SK-N-SH treated with all-trans-retinoic acid at 6 μM for 48 hours (cell line): ENCODE measurements at regions not wholly inside any gene's neighbourhood (a gene's known extent, or its start where the extent isn't known, plus 50 kb on each side); places are given as distances from the start of the nearest gene placed in this dataset.

Experiments used
- ATAC-seq: fragments of 200-7000 bp; cut with Tn5 transposase; 3 replicates; pipeline ENCODE4 v1.9.1; 2020; ENCODE audit warnings: mild to moderate bottlenecking, moderate library complexity
- ARNTL ChIP-seq: fragments of 450-650 bp; formaldehyde crosslinking; IDR thresholded peaks from 2 replicates; pipeline ENCODE4 v1.5.0; 2020; ENCODE audit warnings: low read depth, mild to moderate bottlenecking, moderate library complexity, borderline replicate concordance
- BACH2 ChIP-seq: fragments of 250-450 bp; sonication (Bioruptor Pico); IDR thresholded peaks from 2 replicates; pipeline ENCODE4 v1.9.0; 2021; ENCODE audit warnings: mild to moderate bottlenecking, borderline replicate concordance
- CSDC2 ChIP-seq: fragments of 250-450 bp; sonication (Bioruptor Pico); IDR thresholded peaks from 2 replicates; pipeline ENCODE4 v1.5.0; 2020; ENCODE audit warnings: mild to moderate bottlenecking, moderate library complexity
- ESRRG ChIP-seq: fragments of 250-450 bp; sonication (Bioruptor Pico); IDR thresholded peaks from 2 replicates; pipeline ENCODE4 v1.6.1; 2021; ENCODE audit warnings: mild to moderate bottlenecking
- GLIS3 ChIP-seq: fragments of 250-450 bp; sonication (Bioruptor Pico); IDR thresholded peaks from 2 replicates; pipeline ENCODE4 v1.5.0; 2020; ENCODE audit warnings: mild to moderate bottlenecking, moderate library complexity
- ISL1 ChIP-seq: fragments of 250-450 bp; sonication (Bioruptor Pico); IDR thresholded peaks from 2 replicates; pipeline ENCODE4 v2.1.2; 2022; ENCODE audit warnings: mild to moderate bottlenecking, moderate library complexity
- OSR1 ChIP-seq: fragments of 250-450 bp; sonication (Bioruptor Pico); IDR thresholded peaks from 2 replicates; pipeline ENCODE4 v1.8.0; 2022; ENCODE audit warnings: moderate library complexity, mild to moderate bottlenecking, inconsistent platforms
- PPARA ChIP-seq: fragments of 250-450 bp; sonication (Bioruptor Pico); IDR thresholded peaks from 2 replicates; pipeline ENCODE4 v1.5.0; 2020; ENCODE audit warnings: mild to moderate bottlenecking, borderline replicate concordance
- RARB ChIP-seq: fragments of 250-450 bp; sonication (Bioruptor Pico); IDR thresholded peaks from 2 replicates; pipeline ENCODE4 v1.8.0; 2021; ENCODE audit warnings: mild to moderate bottlenecking, moderate library complexity
- SNAI2 ChIP-seq: fragments of 250-450 bp; sonication (Bioruptor Pico); IDR thresholded peaks from 2 replicates; pipeline ENCODE4 v1.5.0; 2020; ENCODE audit warnings: mild to moderate bottlenecking, moderate library complexity
- TCF4 ChIP-seq: fragments of 250-450 bp; sonication (Bioruptor Pico); IDR thresholded peaks from 2 replicates; pipeline ENCODE4 v1.8.0; 2021; ENCODE audit warnings: mild to moderate bottlenecking, moderate library complexity, borderline replicate concordance
- TOX ChIP-seq: fragments of 250-450 bp; sonication (Bioruptor Pico); IDR thresholded peaks from 2 replicates; pipeline ENCODE4 v1.8.0; 2021; ENCODE audit warnings: mild to moderate bottlenecking, moderate library complexity, borderline replicate concordance
- ZFP3 ChIP-seq: fragments of 250-450 bp; sonication (Bioruptor Pico); IDR thresholded peaks from 2 replicates; pipeline ENCODE4 v1.5.0; 2020; ENCODE audit warnings: mild to moderate bottlenecking, moderate library complexity
- ZFP30 ChIP-seq: fragments of 450-650 bp; formaldehyde crosslinking; IDR thresholded peaks from 2 replicates; pipeline ENCODE4 v1.5.0; 2022; ENCODE audit warnings: mild to moderate bottlenecking, moderate library complexity
- ZNF565 ChIP-seq: fragments of 450-650 bp; formaldehyde crosslinking; conservative IDR thresholded peaks from 2 replicates; pipeline ENCODE4 v1.5.0; 2020; ENCODE audit warnings: low read depth, mild to moderate bottlenecking, moderate library complexity
- ZNF70 ChIP-seq: fragments of 450-650 bp; formaldehyde crosslinking; IDR thresholded peaks from 2 replicates; pipeline ENCODE4 v1.5.0; 2020; ENCODE audit warnings: mild to moderate bottlenecking, moderate library complexity
- ZNF8 ChIP-seq: fragments of 450-650 bp; formaldehyde crosslinking; IDR thresholded peaks from 2 replicates; pipeline ENCODE4 v1.5.0; 2020; ENCODE audit warnings: mild to moderate bottlenecking, moderate library complexity
- TF ChIP-seq, protein P1 (sequence below): fragments of 250-450 bp; sonication (Bioruptor Pico); IDR thresholded peaks from 2 replicates; pipeline ENCODE4 v1.8.0; 2021; ENCODE audit warnings: low read depth, mild to moderate bottlenecking, moderate library complexity, borderline replicate concordance
- TF ChIP-seq, protein P2 (sequence below): fragments of 250-450 bp; sonication (Bioruptor Pico); IDR thresholded peaks from 2 replicates; pipeline ENCODE4 v1.5.0; 2020; ENCODE audit warnings: mild to moderate bottlenecking, moderate library complexity
- TF ChIP-seq, protein P3 (sequence below): fragments of 250-450 bp; sonication (Bioruptor Pico); IDR thresholded peaks from 2 replicates; pipeline ENCODE4 v1.5.1; 2021; ENCODE audit warnings: mild to moderate bottlenecking, moderate library complexity
- TF ChIP-seq, protein P4 (sequence below): fragments of 250-450 bp; sonication (Bioruptor Pico); IDR thresholded peaks from 2 replicates; pipeline ENCODE4 v1.5.1; 2020; ENCODE audit warnings: low read depth, mild to moderate bottlenecking, moderate library complexity
- TF ChIP-seq, protein P5 (sequence below): fragments of 250-450 bp; sonication (Bioruptor Pico); IDR thresholded peaks from 2 replicates; pipeline ENCODE4 v1.8.0; 2020; ENCODE audit warnings: mild to moderate bottlenecking, moderate library complexity, borderline replicate concordance

DNA sequence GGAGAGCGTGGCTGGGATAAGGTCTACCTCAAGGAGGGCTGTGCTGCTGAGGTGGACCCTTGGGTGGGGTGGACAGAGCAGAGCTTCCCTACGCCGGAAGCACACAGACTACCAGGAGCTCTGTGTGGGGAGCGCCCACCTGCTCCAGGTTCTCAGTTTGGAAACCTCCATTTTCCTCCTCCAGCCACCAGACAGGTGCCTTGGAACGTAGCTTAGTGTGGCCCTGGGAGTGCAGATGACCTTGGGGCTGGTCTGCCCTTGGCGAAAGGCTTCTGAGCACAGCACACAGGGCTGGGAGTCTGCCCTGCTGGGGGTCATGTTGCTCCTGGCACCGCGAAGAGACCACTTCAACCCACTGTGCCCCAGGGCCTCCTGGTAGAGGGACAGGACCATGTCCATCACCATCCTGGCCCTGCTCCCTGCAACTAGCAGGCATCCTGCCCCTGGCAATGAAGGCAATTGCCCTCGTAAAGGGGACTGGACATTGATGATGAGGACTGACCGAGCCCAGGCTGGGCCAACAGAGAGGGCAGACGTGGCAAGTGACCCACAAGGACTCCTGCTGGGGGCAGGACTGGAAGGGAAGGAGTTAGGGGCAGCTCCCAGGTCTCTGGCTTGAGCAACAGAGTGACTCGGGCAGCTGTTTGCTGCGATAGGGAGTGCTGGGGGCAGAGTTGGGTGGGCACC is 214.7 kb downstream of the CYP26B1 start:
- no peak for TF ChIP-seq ISL1
- TF ChIP-seq, protein P1, sequence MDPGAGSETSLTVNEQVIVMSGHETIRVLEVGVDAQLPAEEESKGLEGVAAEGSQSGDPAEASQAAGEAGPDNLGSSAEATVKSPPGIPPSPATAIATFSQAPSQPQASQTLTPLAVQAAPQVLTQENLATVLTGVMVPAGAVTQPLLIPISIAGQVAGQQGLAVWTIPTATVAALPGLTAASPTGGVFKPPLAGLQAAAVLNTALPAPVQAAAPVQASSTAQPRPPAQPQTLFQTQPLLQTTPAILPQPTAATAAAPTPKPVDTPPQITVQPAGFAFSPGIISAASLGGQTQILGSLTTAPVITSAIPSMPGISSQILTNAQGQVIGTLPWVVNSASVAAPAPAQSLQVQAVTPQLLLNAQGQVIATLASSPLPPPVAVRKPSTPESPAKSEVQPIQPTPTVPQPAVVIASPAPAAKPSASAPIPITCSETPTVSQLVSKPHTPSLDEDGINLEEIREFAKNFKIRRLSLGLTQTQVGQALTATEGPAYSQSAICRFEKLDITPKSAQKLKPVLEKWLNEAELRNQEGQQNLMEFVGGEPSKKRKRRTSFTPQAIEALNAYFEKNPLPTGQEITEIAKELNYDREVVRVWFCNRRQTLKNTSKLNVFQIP (CRISPR knock-in tag) = no peak
- no peak for TF ChIP-seq PPARA
- no peak for TF ChIP-seq ARNTL (CRISPR knock-in tag)
- TF ChIP-seq ZFP3 (CRISPR knock-in tag) = no peak
- no peak for TF ChIP-seq SNAI2 (CRISPR knock-in tag)
- TF ChIP-seq ZNF8 (CRISPR knock-in tag) = no peak
- TF ChIP-seq, protein P2, sequence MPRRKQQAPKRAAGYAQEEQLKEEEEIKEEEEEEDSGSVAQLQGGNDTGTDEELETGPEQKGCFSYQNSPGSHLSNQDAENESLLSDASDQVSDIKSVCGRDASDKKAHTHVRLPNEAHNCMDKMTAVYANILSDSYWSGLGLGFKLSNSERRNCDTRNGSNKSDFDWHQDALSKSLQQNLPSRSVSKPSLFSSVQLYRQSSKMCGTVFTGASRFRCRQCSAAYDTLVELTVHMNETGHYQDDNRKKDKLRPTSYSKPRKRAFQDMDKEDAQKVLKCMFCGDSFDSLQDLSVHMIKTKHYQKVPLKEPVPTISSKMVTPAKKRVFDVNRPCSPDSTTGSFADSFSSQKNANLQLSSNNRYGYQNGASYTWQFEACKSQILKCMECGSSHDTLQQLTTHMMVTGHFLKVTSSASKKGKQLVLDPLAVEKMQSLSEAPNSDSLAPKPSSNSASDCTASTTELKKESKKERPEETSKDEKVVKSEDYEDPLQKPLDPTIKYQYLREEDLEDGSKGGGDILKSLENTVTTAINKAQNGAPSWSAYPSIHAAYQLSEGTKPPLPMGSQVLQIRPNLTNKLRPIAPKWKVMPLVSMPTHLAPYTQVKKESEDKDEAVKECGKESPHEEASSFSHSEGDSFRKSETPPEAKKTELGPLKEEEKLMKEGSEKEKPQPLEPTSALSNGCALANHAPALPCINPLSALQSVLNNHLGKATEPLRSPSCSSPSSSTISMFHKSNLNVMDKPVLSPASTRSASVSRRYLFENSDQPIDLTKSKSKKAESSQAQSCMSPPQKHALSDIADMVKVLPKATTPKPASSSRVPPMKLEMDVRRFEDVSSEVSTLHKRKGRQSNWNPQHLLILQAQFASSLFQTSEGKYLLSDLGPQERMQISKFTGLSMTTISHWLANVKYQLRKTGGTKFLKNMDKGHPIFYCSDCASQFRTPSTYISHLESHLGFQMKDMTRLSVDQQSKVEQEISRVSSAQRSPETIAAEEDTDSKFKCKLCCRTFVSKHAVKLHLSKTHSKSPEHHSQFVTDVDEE (CRISPR knock-in tag) = no peak
- no peak for TF ChIP-seq TCF4 (CRISPR knock-in tag)
- ATAC-seq = no peak

DNA sequence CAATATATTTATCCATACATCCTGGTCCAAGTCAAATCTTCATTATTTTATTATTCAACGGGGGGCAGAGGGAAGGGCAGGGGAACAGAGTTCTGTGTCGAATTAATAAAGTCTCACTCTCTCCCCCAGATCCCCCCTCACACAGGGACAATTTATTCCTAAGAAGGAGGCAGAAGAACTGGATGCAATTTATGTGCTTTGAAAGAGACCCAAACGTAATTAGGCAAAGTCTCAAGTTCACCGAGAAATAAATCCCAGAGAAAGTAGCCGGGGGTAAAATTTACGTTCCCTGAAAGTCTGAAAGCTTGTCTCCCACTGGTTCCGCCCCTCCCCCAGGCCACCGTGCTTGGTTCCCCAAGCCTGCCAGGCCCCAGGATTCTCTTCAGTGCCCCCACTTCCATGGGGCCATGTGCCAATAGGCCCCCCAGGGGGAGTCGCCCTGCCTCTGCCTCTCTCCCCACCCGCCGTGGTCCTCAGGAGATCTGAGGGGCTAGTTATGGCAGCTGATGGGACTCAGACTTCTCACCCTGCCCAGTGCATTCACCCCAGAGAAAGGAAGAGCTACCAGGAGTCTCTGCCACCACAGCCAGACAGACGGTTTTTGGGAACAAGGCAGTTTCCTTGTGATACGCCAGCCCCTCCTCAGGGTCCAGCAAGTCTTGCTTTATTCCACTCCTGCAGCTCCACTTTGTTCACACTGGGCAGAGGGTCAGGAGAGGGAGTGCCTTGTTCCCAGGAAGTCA is 215.5 kb downstream of the CYP26B1 start:
- no peak for TF ChIP-seq OSR1
- no peak for TF ChIP-seq ZNF565 (CRISPR knock-in tag)
- no peak for TF ChIP-seq TCF4 (CRISPR knock-in tag)
- TF ChIP-seq, protein P3, sequence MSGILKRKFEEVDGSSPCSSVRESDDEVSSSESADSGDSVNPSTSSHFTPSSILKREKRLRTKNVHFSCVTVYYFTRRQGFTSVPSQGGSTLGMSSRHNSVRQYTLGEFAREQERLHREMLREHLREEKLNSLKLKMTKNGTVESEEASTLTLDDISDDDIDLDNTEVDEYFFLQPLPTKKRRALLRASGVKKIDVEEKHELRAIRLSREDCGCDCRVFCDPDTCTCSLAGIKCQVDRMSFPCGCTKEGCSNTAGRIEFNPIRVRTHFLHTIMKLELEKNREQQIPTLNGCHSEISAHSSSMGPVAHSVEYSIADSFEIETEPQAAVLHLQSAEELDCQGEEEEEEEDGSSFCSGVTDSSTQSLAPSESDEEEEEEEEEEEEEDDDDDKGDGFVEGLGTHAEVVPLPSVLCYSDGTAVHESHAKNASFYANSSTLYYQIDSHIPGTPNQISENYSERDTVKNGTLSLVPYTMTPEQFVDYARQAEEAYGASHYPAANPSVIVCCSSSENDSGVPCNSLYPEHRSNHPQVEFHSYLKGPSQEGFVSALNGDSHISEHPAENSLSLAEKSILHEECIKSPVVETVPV (CRISPR knock-in tag) = no peak
- no peak for TF ChIP-seq ESRRG
- no peak for TF ChIP-seq CSDC2 (CRISPR knock-in tag)
- no peak for TF ChIP-seq ZNF8 (CRISPR knock-in tag)
- TF ChIP-seq ZFP30 (CRISPR knock-in tag) = no peak
- TF ChIP-seq, protein P2 (CRISPR knock-in tag) = no peak
- no peak for TF ChIP-seq ISL1
- no peak for TF ChIP-seq TOX (CRISPR knock-in tag)
- TF ChIP-seq ZFP3 (CRISPR knock-in tag) = no peak
- no peak for TF ChIP-seq BACH2 (CRISPR knock-in tag)
- no peak for TF ChIP-seq PPARA
- no peak for TF ChIP-seq RARB (CRISPR knock-in tag)
- TF ChIP-seq, protein P4, sequence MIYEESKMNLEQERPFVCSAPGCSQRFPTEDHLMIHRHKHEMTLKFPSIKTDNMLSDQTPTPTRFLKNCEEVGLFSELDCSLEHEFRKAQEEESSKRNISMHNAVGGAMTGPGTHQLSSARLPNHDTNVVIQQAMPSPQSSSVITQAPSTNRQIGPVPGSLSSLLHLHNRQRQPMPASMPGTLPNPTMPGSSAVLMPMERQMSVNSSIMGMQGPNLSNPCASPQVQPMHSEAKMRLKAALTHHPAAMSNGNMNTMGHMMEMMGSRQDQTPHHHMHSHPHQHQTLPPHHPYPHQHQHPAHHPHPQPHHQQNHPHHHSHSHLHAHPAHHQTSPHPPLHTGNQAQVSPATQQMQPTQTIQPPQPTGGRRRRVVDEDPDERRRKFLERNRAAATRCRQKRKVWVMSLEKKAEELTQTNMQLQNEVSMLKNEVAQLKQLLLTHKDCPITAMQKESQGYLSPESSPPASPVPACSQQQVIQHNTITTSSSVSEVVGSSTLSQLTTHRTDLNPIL (CRISPR knock-in tag) = no peak
- no peak for TF ChIP-seq GLIS3 (CRISPR knock-in tag)
- no peak for TF ChIP-seq ZNF70
- TF ChIP-seq, protein P5, sequence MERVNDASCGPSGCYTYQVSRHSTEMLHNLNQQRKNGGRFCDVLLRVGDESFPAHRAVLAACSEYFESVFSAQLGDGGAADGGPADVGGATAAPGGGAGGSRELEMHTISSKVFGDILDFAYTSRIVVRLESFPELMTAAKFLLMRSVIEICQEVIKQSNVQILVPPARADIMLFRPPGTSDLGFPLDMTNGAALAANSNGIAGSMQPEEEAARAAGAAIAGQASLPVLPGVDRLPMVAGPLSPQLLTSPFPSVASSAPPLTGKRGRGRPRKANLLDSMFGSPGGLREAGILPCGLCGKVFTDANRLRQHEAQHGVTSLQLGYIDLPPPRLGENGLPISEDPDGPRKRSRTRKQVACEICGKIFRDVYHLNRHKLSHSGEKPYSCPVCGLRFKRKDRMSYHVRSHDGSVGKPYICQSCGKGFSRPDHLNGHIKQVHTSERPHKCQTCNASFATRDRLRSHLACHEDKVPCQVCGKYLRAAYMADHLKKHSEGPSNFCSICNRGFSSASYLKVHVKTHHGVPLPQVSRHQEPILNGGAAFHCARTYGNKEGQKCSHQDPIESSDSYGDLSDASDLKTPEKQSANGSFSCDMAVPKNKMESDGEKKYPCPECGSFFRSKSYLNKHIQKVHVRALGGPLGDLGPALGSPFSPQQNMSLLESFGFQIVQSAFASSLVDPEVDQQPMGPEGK (CRISPR knock-in tag) = no peak
- ATAC-seq = no peak
